AG04449 (cell line): ENCODE measurements at regions not wholly inside any gene's neighbourhood (a gene's known extent, or its start where the extent isn't known, plus 50 kb on each side); places are given as distances from the start of the nearest gene placed in this dataset.

Experiments
- CTCF ChIA-PET: fragments of 350-600 bp; formaldehyde crosslinking; extraction: SDS; loops from one replicate; lab custom pipeline; 2021; ENCODE audit warnings: antibody characterized with exemption; lab: Yijun Ruan, JAX
- POLR2A ChIA-PET: fragments of 400-600, 350-600 bp; formaldehyde crosslinking; extraction: SDS; loops from one replicate; lab custom pipeline; 2020; ENCODE audit warnings: antibody characterized with exemption, inconsistent platforms; lab: Yijun Ruan, JAX
- DNase-seq: peaks from one replicate; pipeline ENCODE4 v3.0.0-alpha.2; 2010; ENCODE audit warnings: low read depth, low spot score
- H3K4me3 ChIP-seq: 2 replicates; pipeline ENCODE4 v1.5.1; 2011; ENCODE audit warnings: low read depth, mild to moderate bottlenecking, control low read depth, low read length
- CTCF ChIP-seq: IDR thresholded peaks from one replicate; pipeline ENCODE4 v1.5.1; 2011; ENCODE audit warnings: mild to moderate bottlenecking, moderate library complexity, low read length, control low read depth, inconsistent platforms; ENCODE audit not compliant: insufficient read depth; ENCODE audit errors: missing control alignments

GRCh38 chr4:20367446-20367845 is 115.7 kb downstream of the SLIT2 start:
- DNase-seq, result no peak
- H3K4me3 ChIP-seq, result no peak overlapping the region
- ChIA-PET POLR2A (no interaction called here), CTCF (no interaction called here)
- TF ChIP-seq CTCF, result no peak

GRCh38 chr4:20368926-20369325 is 117.2 kb downstream of the SLIT2 start:
- no peak overlapping the region for H3K4me3 ChIP-seq
- ChIA-PET POLR2A (no interaction called here), CTCF (no interaction called here)
- DNase-seq, result peak; percentile 62
- TF ChIP-seq CTCF, result no peak

- peak; percentile 71 for DNase-seq
- ChIA-PET POLR2A (no interaction called here), CTCF (no interaction called here)
- TF ChIP-seq CTCF, result no peak
- H3K4me3 ChIP-seq, result no peak overlapping the region
Measured at GRCh38 chr4:20370274-20370673, 118.6 kb downstream of the SLIT2 start.

- no peak overlapping the region for H3K4me3 ChIP-seq
- DNase-seq, result no peak
- no peak for TF ChIP-seq CTCF
- ChIA-PET CTCF (no interaction called here), POLR2A (no interaction called here)
Measured at GRCh38 chr4:20376070-20376469, 124.4 kb downstream of the SLIT2 start.

- CTCF ChIA-PET, result interaction anchor here (4.5 kb wide), 1 partner anchor 16 kb away, joined by 17 read pairs; no protein-coding TSS in a partner anchor
- POLR2A ChIA-PET, result no interaction called here
Measured at GRCh38 chr4:20378181-20378580, 126.5 kb downstream of the SLIT2 start.

GRCh38 chr4:20381005-20381404 is 129.3 kb downstream of the SLIT2 start:
- no peak for TF ChIP-seq CTCF
- H3K4me3 ChIP-seq, result no peak overlapping the region
- ChIA-PET POLR2A (no interaction called here), CTCF (interaction anchor here (4.5 kb wide), 1 partner anchor 14 kb away, joined by 17 read pairs; no protein-coding TSS in a partner anchor)
- no peak for DNase-seq

More at GRCh38 chr4:20378181-20378580, 126.5 kb downstream of the SLIT2 start:
- no peak for TF ChIP-seq CTCF
- no peak overlapping the region for H3K4me3 ChIP-seq
- no peak for DNase-seq
